ENCODE measurements at regions not wholly inside any gene's neighbourhood (a gene's known extent, or its start where the extent isn't known, plus 50 kb on each side); places are given as distances from the start of the nearest gene placed in this dataset.

GRCh38 chr2:34201099-34201498 lies 602.0 kb upstream of the FAM98A start:
- Histone ChIP-seq H3K23me2 (ENCODE audit: low read depth, low read length) (no peaks in the 10 kb centered on the region), H3K23ac (ENCODE audit: insufficient read length) (no peak overlapping the region), H3K9ac (replicated peaks in 1 of 4; ENCODE audit: extremely low read depth in 1 of 4, low read depth in 3 of 4, low read length in 3 of 4) (no peak overlapping the region), H4K5ac (ENCODE audit: insufficient read length, low read depth, low read length) (no peak overlapping the region), H3K79me2 (ENCODE audit: control insufficient read depth in 1 of 2, insufficient read depth in 2 of 2, low read length in 2 of 2) (no peaks in the 10 kb centered on the region), H3K27ac (ENCODE audit: low read depth, low read length) (no peak overlapping the region), H3K56ac (replicated peaks; ENCODE audit: insufficient read length, low read depth, low read length) (no peak overlapping the region), H4K20me1 (replicated peaks in 1 of 2; ENCODE audit: control insufficient read depth in 1 of 2, insufficient read depth in 2 of 2, low read length in 2 of 2) (no peaks in the 10 kb centered on the region), H3K14ac (ENCODE audit: insufficient read length) (no peak overlapping the region), H4K91ac (replicated peaks; ENCODE audit: insufficient read length, low read length) (no peak overlapping the region), H2BK120ac (replicated peaks; ENCODE audit: low read depth, low read length) (no peak overlapping the region), H3K18ac (ENCODE audit: extremely low read depth, low read length) (no peak overlapping the region), H2BK20ac (ENCODE audit: low read length) (no peak overlapping the region), H3K4ac (replicated peaks; ENCODE audit: insufficient read length, low read depth, low read length) (no peak overlapping the region), H2AFZ (ENCODE audit: low read length) (no peak overlapping the region), H3K4me2 (ENCODE audit: insufficient read depth in 1 of 2, low read depth in 2 of 2, low read length in 2 of 2) (no peak overlapping the region), H3K36me3 (ENCODE audit: control insufficient read depth in 2 of 4, insufficient read depth in 4 of 4, low read length in 3 of 4) (no peaks in the 10 kb centered on the region), H3K4me1 (replicated peaks in 1 of 4; ENCODE audit: control insufficient read depth in 3 of 4, insufficient read depth in 4 of 4, low read length in 3 of 4) (no peaks in the 10 kb centered on the region), H2BK12ac (ENCODE audit: low read depth, low read length) (no peak overlapping the region), H4K8ac (ENCODE audit: extremely low read depth, insufficient read depth, low read length) (no peak overlapping the region), H3K27me3 (replicated peaks in 1 of 4; ENCODE audit: control insufficient read depth in 3 of 4, extremely low read depth in 1 of 4, insufficient read depth in 3 of 4, low read length in 3 of 4) (no peaks in the 10 kb centered on the region), H2BK15ac (ENCODE audit: low read length) (no peak overlapping the region), H3K4me3 (ENCODE audit: extremely low read depth in 1 of 4, insufficient read depth in 2 of 4, low read depth in 3 of 4, low read length in 4 of 4) (no peak overlapping the region), H3K9me3 (ENCODE audit: insufficient read depth in 2 of 2, low read depth in 1 of 2, low read length in 1 of 2) (0 out of 4 replicates have a peak, but pooled peaks cover 0 to 6% of the 10 kb centered on the region in 2 experiments), H2AK5ac (ENCODE audit: low read depth, low read length) (no peak overlapping the region), H3K79me1 (ENCODE audit: low read depth, low read length) (no peaks in the 10 kb centered on the region), H2BK5ac (ENCODE audit: low read depth, low read length) (no peak overlapping the region)
- POLR2A ChIA-PET (ENCODE audit: partially characterized antibody), result no interaction called here
- no peak for FAIRE-seq
- 86% methylated on average over 1 of the region's 1 CpG; no CpG with 5 or more reads in 1 of the 2 experiments for WGBS, 2 experiments (ENCODE audit: extremely low coverage in 1 of 2, insufficient coverage in 1 of 2, insufficient read length in 1 of 2, insufficient replicate concordance in 2 of 2, low coverage in 1 of 2, low lambda C conversion rate in 2 of 2, missing lambda C conversion rate in 1 of 2)
- no peak for DNase-seq (ENCODE audit: low read depth in 1 of 2, low spot score in 2 of 2)
- CTCF ChIA-PET (ENCODE audit: partially characterized antibody), result no interaction called here
- TF ChIP-seq POLR2AphosphoS5 (IDR thresholded peaks at IDR 0.05; ENCODE audit: low read depth, low read length) (no peak), YY1 (IDR thresholded peaks at IDR 0.05; ENCODE audit: low read depth, low read length) (no peak), BRCA1 (IDR thresholded peaks at IDR 0.05; ENCODE audit: low read depth, low read length) (no peak), RFX5 (IDR thresholded peaks at IDR 0.05; ENCODE audit: borderline replicate concordance, low read depth, low read length) (no peak), CHD1 (IDR thresholded peaks at IDR 0.05; ENCODE audit: low read depth, low read length) (no peak), ASH2L (IDR thresholded peaks at IDR 0.05; ENCODE audit: low read length) (no peak), E2F6 (IDR thresholded peaks at IDR 0.05) (no peak), TAF7 (optimal IDR thresholded peaks at IDR 0.05; ENCODE audit: borderline replicate concordance, low read depth, low read length) (no peak), GABPA (IDR thresholded peaks at IDR 0.05; ENCODE audit: borderline replicate concordance, insufficient read depth, low read length) (no peak), NRF1 (IDR thresholded peaks at IDR 0.05; ENCODE audit: low read depth, low read length) (no peak), USF2 (IDR thresholded peaks at IDR 0.05; ENCODE audit: low read length) (no peak), SUZ12 (IDR thresholded peaks at IDR 0.05; ENCODE audit: low read length) (no peak), TCF12 (IDR thresholded peaks at IDR 0.05; ENCODE audit: low read depth, low read length) (no peak)

All from H1 (cell line).